WTC11 (cell line): ENCODE measurements at regions not wholly inside any gene's neighbourhood (a gene's known extent, or its start where the extent isn't known, plus 50 kb on each side); places are given as distances from the start of the nearest gene placed in this dataset.

Experiments
- ATAC-seq: fragments of 200-7000 bp; cut with Tn5 transposase; 2 replicates; pipeline ENCODE4 v1.10.0; 2021; ENCODE audit warnings: mild to moderate bottlenecking, moderate library complexity
- CTCF ChIA-PET: fragments of 300-600 bp; sonication (Branson Sonifier 250); formaldehyde crosslinking; loops from one replicate; lab custom pipeline; 2021; ENCODE audit warnings: antibody characterized with exemption; lab: Charles Lee
- POLR2A ChIA-PET: fragments of 350-600 bp; sonication (Branson Sonifier 250); formaldehyde crosslinking; loops from one replicate; lab custom pipeline; 2021; ENCODE audit warnings: antibody characterized with exemption; lab: Charles Lee
- DNase-seq: peaks from one replicate; pipeline ENCODE4 v3.0.0; 2021; ENCODE audit warnings: low spot score
- H3K27ac Mint-ChIP-seq: 2 replicates; pipeline ENCODE4 v1.8.0; 2021; ENCODE audit warnings: mixed read lengths
- H3K27me3 Mint-ChIP-seq: 2 replicates; pipeline ENCODE4 v1.8.0; 2021; ENCODE audit warnings: low read depth, mild to moderate bottlenecking, moderate library complexity, mixed read lengths
- H3K36me3 Mint-ChIP-seq: 2 replicates; pipeline ENCODE4 v1.8.0; 2021; ENCODE audit warnings: mixed read lengths
- H3K4me1 Mint-ChIP-seq: 2 replicates; pipeline ENCODE4 v1.8.0; 2022; ENCODE audit warnings: mixed read lengths
- H3K4me3 Mint-ChIP-seq: 2 replicates; pipeline ENCODE4 v1.8.0; 2021; ENCODE audit warnings: mild to moderate bottlenecking, moderate library complexity, mixed read lengths
- H3K9me3 Mint-ChIP-seq: 2 replicates; pipeline ENCODE4 v1.8.0; 2021; ENCODE audit warnings: mixed read lengths
- ELF4 ChIP-seq: sonication (generic); formaldehyde crosslinking; IDR thresholded peaks from 2 replicates; pipeline ENCODE4 v1.8.1; 2022; ENCODE audit warnings: low read depth, mild to moderate bottlenecking, moderate library complexity, missing genetic modification reagents
- EMX1 ChIP-seq: fragments of 250-450 bp; sonication (Bioruptor Pico); IDR thresholded peaks from 2 replicates; pipeline ENCODE4 v1.8.0; 2021; ENCODE audit warnings: mild to moderate bottlenecking
- IRF2 ChIP-seq: sonication (generic); formaldehyde crosslinking; IDR thresholded peaks from 2 replicates; pipeline ENCODE4 v1.8.0; 2022; ENCODE audit warnings: low read depth, missing genetic modification reagents, borderline replicate concordance
- JAZF1 ChIP-seq: fragments of 250-450 bp; sonication (Bioruptor Pico); IDR thresholded peaks from 2 replicates; pipeline ENCODE4 v1.9.0; 2021; ENCODE audit warnings: moderate library complexity, mild to moderate bottlenecking, inconsistent platforms
- MYBL2 ChIP-seq: sonication (generic); formaldehyde crosslinking; IDR thresholded peaks from 2 replicates; pipeline ENCODE4 v1.8.1; 2023; ENCODE audit warnings: mild to moderate bottlenecking, moderate library complexity, missing genetic modification reagents
- NFE2L1 ChIP-seq: sonication (generic); formaldehyde crosslinking; IDR thresholded peaks from 2 replicates; pipeline ENCODE4 v1.8.1; 2023; ENCODE audit warnings: missing genetic modification reagents
- OVOL2 ChIP-seq: fragments of 250-450 bp; sonication (Bioruptor Pico); IDR thresholded peaks from 2 replicates; pipeline ENCODE4 v1.9.0; 2021; ENCODE audit warnings: mild to moderate bottlenecking, borderline replicate concordance
- RELA ChIP-seq: sonication (generic); formaldehyde crosslinking; IDR thresholded peaks from 2 replicates; pipeline ENCODE4 v1.8.1; 2022; ENCODE audit warnings: missing genetic modification reagents, mild to moderate bottlenecking, borderline replicate concordance
- RORB ChIP-seq: fragments of 250-450 bp; sonication (Bioruptor Pico); IDR thresholded peaks from 2 replicates; pipeline ENCODE4 v1.9.0; 2021; ENCODE audit warnings: mild to moderate bottlenecking
- SMAD4 ChIP-seq: sonication (generic); formaldehyde crosslinking; IDR thresholded peaks from 2 replicates; pipeline ENCODE4 v1.8.0; 2022; ENCODE audit warnings: mild to moderate bottlenecking, missing genetic modification reagents
- SOX15 ChIP-seq: fragments of 250-450 bp; sonication (Bioruptor Pico); IDR thresholded peaks from 2 replicates; pipeline ENCODE4 v1.9.0; 2021; ENCODE audit warnings: mild to moderate bottlenecking
- TEAD1 ChIP-seq: sonication (generic); formaldehyde crosslinking; IDR thresholded peaks from 2 replicates; pipeline ENCODE4 v1.8.0; 2022; ENCODE audit warnings: mild to moderate bottlenecking, missing genetic modification reagents
- ZBTB21 ChIP-seq: sonication (generic); formaldehyde crosslinking; IDR thresholded peaks from 2 replicates; pipeline ENCODE4 v1.8.1; 2023; ENCODE audit warnings: mild to moderate bottlenecking, missing genetic modification reagents, borderline replicate concordance
- ZNF121 ChIP-seq: sonication (generic); formaldehyde crosslinking; IDR thresholded peaks from 2 replicates; pipeline ENCODE4 v1.8.0; 2023; ENCODE audit warnings: missing genetic modification reagents
- ZNF219 ChIP-seq: sonication (generic); formaldehyde crosslinking; IDR thresholded peaks from 2 replicates; pipeline ENCODE4 v1.8.0; 2023; ENCODE audit warnings: missing genetic modification reagents, mild to moderate bottlenecking, borderline replicate concordance
- ZNF232 ChIP-seq: sonication (generic); formaldehyde crosslinking; IDR thresholded peaks from 2 replicates; pipeline ENCODE4 v1.8.0; 2022; ENCODE audit warnings: mild to moderate bottlenecking, missing genetic modification reagents
- ZNF317 ChIP-seq: sonication (generic); formaldehyde crosslinking; IDR thresholded peaks from 2 replicates; pipeline ENCODE4 v1.8.1; 2023; ENCODE audit warnings: low read depth, mild to moderate bottlenecking, moderate library complexity, missing genetic modification reagents, borderline replicate concordance
- TF ChIP-seq, protein P1 (sequence below): fragments of 250-450 bp; sonication (Bioruptor Pico); IDR thresholded peaks from 2 replicates; pipeline ENCODE4 v1.9.0; 2021; ENCODE audit warnings: mild to moderate bottlenecking, borderline replicate concordance
- TF ChIP-seq, protein P2 (sequence below): sonication (generic); formaldehyde crosslinking; IDR thresholded peaks from 2 replicates; pipeline ENCODE4 v1.8.0; 2022; ENCODE audit warnings: mild to moderate bottlenecking, missing genetic modification reagents
- TF ChIP-seq, protein P3 (sequence below): sonication (generic); formaldehyde crosslinking; IDR thresholded peaks from 2 replicates; pipeline ENCODE4 v1.8.1; 2022; ENCODE audit warnings: missing genetic modification reagents, borderline replicate concordance
- TF ChIP-seq, protein P4 (sequence below): sonication (generic); formaldehyde crosslinking; IDR thresholded peaks from 2 replicates; pipeline ENCODE4 v1.8.0; 2022; ENCODE audit warnings: mild to moderate bottlenecking, missing genetic modification reagents

DNA sequence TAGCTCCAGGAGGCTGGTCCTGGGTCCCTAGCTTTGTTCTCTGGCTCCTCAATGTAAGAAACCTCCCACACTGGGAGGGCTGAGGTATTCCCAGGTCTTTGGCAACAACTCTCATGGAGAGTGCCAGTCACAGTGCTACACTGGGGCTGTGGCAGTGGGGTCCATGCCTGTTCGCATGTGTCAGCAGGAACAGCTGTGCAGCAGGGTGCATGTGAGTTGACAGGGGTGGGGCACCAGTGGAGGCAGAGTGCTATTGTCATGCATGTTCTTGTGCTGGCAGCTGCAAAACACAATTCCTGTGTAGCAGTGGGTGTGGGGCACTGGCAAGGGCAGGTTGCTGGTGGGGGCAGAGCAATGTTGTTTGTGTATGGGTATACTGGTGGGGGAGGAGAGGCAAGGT lies 246.0 kb downstream of the CXXC4 start (continued):
- TF ChIP-seq, protein P1, sequence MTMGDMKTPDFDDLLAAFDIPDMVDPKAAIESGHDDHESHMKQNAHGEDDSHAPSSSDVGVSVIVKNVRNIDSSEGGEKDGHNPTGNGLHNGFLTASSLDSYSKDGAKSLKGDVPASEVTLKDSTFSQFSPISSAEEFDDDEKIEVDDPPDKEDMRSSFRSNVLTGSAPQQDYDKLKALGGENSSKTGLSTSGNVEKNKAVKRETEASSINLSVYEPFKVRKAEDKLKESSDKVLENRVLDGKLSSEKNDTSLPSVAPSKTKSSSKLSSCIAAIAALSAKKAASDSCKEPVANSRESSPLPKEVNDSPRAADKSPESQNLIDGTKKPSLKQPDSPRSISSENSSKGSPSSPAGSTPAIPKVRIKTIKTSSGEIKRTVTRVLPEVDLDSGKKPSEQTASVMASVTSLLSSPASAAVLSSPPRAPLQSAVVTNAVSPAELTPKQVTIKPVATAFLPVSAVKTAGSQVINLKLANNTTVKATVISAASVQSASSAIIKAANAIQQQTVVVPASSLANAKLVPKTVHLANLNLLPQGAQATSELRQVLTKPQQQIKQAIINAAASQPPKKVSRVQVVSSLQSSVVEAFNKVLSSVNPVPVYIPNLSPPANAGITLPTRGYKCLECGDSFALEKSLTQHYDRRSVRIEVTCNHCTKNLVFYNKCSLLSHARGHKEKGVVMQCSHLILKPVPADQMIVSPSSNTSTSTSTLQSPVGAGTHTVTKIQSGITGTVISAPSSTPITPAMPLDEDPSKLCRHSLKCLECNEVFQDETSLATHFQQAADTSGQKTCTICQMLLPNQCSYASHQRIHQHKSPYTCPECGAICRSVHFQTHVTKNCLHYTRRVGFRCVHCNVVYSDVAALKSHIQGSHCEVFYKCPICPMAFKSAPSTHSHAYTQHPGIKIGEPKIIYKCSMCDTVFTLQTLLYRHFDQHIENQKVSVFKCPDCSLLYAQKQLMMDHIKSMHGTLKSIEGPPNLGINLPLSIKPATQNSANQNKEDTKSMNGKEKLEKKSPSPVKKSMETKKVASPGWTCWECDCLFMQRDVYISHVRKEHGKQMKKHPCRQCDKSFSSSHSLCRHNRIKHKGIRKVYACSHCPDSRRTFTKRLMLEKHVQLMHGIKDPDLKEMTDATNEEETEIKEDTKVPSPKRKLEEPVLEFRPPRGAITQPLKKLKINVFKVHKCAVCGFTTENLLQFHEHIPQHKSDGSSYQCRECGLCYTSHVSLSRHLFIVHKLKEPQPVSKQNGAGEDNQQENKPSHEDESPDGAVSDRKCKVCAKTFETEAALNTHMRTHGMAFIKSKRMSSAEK (CRISPR knock-in tag), result no peak
- TF ChIP-seq, protein P2, sequence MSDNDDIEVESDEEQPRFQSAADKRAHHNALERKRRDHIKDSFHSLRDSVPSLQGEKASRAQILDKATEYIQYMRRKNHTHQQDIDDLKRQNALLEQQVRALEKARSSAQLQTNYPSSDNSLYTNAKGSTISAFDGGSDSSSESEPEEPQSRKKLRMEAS (CRISPR knock-in tag), result no peak

DNA sequence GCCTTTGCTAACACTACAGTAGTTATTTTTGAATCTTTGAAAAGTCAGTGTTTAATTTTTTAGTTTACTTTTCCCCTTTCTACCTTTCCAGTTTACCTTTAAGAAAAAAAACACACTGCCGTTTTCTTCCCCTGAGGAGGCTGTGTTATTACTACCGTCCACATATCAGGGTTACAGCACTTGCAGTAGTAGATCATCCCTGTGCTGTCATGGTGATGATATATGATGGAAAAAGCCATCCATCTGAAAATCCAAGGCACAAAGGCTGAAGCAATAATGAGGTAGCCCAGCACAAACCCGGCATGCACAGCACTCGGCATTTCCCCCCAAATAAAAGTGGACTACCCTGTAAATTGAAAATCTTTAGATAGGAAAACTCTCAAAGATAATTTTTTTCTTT lies 258.7 kb downstream of the CXXC4 start:
- Mint-ChIP-seq H3K4me3 (no peak overlapping the region), H3K9me3 (no peaks in the 10 kb centered on the region)
- CTCF ChIA-PET, result no interaction called here
- TF ChIP-seq ZBTB21 (CRISPR knock-in tag), result no peak
- no peak for TF ChIP-seq ZNF219 (CRISPR knock-in tag)
- no peak for TF ChIP-seq MYBL2 (CRISPR knock-in tag)
- TF ChIP-seq ZNF317 (CRISPR knock-in tag), result no peak
- TF ChIP-seq, protein P3, sequence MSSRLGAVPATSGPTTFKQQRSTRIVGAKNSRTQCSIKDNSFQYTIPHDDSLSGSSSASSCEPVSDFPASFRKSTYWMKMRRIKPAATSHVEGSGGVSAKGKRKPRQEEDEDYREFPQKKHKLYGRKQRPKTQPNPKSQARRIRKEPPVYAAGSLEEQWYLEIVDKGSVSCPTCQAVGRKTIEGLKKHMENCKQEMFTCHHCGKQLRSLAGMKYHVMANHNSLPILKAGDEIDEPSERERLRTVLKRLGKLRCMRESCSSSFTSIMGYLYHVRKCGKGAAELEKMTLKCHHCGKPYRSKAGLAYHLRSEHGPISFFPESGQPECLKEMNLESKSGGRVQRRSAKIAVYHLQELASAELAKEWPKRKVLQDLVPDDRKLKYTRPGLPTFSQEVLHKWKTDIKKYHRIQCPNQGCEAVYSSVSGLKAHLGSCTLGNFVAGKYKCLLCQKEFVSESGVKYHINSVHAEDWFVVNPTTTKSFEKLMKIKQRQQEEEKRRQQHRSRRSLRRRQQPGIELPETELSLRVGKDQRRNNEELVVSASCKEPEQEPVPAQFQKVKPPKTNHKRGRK (CRISPR knock-in tag), result no peak
- no peak for TF ChIP-seq ELF4
- no peak for TF ChIP-seq OVOL2
- TF ChIP-seq IRF2 (CRISPR knock-in tag), result no peak
- no peak for TF ChIP-seq EMX1 (CRISPR knock-in tag)
- TF ChIP-seq, all 79 proteins: peak for 0
- POLR2A ChIA-PET, result interaction anchor here (0.7 kb wide), 1 partner anchor 16 kb away, joined by 4 read pairs; no protein-coding TSS in a partner anchor
- Mint-ChIP-seq H3K36me3 (no peaks in the 10 kb centered on the region), H3K4me1 (no peaks in the 10 kb centered on the region), H3K27me3 (no peaks in the 10 kb centered on the region), H3K27ac (no peak overlapping the region)
- DNase-seq (no peak), ATAC-seq (no peak)

DNA sequence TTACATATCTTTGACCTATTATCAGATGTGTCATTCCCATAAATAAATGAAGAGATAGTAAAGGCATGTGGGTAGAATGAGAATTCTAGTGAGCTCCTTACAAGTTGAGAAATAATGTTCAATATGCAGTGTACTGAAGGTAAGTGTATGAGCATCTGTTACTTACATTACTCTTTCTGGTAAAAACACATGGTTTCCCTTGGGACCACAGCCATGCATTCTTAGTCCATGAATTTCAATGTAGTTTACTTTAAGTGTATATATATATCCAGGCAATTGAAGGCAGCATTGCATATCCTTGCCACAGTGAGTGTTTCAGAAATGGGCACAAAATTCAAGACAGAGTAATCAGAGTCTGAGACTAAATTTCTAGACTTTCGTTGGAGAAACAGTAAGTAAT lies 277.2 kb downstream of the CXXC4 start:
- DNase-seq (no peak), ATAC-seq (no peak)
- Mint-ChIP-seq H3K4me3 (no peak overlapping the region), H3K36me3 (no peaks in the 10 kb centered on the region), H3K27me3 (no peaks in the 10 kb centered on the region; the same call in 1 of the 2 replicates), H3K9me3 (peaks cover 6% of the 10 kb centered on the region), H3K27ac (no peak overlapping the region), H3K4me1 (no peaks in the 10 kb centered on the region)
- TF ChIP-seq RORB (CRISPR knock-in tag) (no peak), SMAD4 (no peak), RELA (CRISPR knock-in tag) (no peak), JAZF1 (CRISPR knock-in tag) (no peak), ZNF232 (CRISPR knock-in tag) (no peak), ZNF317 (CRISPR knock-in tag) (no peak), ZNF219 (CRISPR knock-in tag) (no peak), NFE2L1 (no peak), SOX15 (no peak), TEAD1 (CRISPR knock-in tag) (no peak), ZNF121 (CRISPR knock-in tag) (no peak)
- TF ChIP-seq, protein P4, sequence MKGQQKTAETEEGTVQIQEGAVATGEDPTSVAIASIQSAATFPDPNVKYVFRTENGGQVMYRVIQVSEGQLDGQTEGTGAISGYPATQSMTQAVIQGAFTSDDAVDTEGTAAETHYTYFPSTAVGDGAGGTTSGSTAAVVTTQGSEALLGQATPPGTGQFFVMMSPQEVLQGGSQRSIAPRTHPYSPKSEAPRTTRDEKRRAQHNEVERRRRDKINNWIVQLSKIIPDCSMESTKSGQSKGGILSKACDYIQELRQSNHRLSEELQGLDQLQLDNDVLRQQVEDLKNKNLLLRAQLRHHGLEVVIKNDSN, result no peak
- TF ChIP-seq, protein P2 (CRISPR knock-in tag), result no peak
- ChIA-PET POLR2A (no interaction called here), CTCF (no interaction called here)
